Erythroblast (primary cell): ENCODE measurements at regions not wholly inside any gene's neighbourhood (a gene's known extent, or its start where the extent isn't known, plus 50 kb on each side); places are given as distances from the start of the nearest gene placed in this dataset.

Experiments used
- GATA1 ChIP-seq: IDR thresholded peaks from 2 replicates; pipeline ENCODE4 v1.6.1; 2011; ENCODE audit warnings: low read depth, mild to moderate bottlenecking, control low read depth, low read length, moderate library complexity
- POLR2A ChIP-seq: IDR thresholded peaks from 2 replicates; pipeline ENCODE4 v1.6.1; 2011; ENCODE audit warnings: mild to moderate bottlenecking, low read length

DNA sequence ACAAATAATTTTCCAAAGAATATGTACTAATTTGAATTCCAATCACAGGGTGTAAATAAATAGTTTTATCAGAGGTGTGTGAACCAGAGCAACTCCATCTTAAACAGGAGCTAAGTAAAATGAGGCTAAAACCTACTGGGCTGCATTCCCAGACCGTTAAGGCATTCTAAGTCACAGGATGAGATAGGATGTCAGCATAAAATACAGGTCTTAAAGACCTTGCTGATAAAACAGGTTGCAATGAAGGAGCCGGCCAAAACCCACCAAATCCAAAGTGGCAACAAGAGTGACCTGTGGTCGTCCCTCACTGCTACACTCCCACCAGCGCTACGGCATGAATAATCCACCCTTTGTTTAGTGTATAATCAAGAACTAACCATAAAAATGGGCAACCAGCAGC lies 291.7 kb upstream of the SEMA3D start:
- TF ChIP-seq POLR2A (no peak), GATA1 (no peak)
